Smooth muscle cell (in vitro differentiated cells): ENCODE measurements at regions not wholly inside any gene's neighbourhood (a gene's known extent, or its start where the extent isn't known, plus 50 kb on each side); places are given as distances from the start of the nearest gene placed in this dataset.

Source experiments
- DNase-seq: peaks from one replicate; lab custom pipeline; 2025; ENCODE audit not compliant: unreplicated experiment; lab: John Stamatoyannopoulos, UW
- H2AFZ ChIP-seq: fragments of 200-600 bp; sonication (generic); 2 replicates; pipeline ENCODE4 v1.6.0; 2016; ENCODE audit warnings: antibody characterized with exemption, low read depth, mild to moderate bottlenecking
- H3F3A ChIP-seq: fragments of 200-600 bp; sonication (generic); 2 replicates; pipeline ENCODE4 v1.6.0; 2017; ENCODE audit warnings: antibody characterized with exemption, low read depth
- H3K27ac ChIP-seq: fragments of 200-600 bp; sonication (generic); 2 replicates; pipeline ENCODE4 v1.5.1; 2016; ENCODE audit warnings: low read depth, mild to moderate bottlenecking
- H3K27me3 ChIP-seq: fragments of 200-600 bp; sonication (generic); 2 replicates; pipeline ENCODE4 v1.6.1; 2016; ENCODE audit warnings: low read depth, mild to moderate bottlenecking
- H3K36me3 ChIP-seq: fragments of 200-600 bp; sonication (generic); 2 replicates; pipeline ENCODE4 v1.5.1; 2016; ENCODE audit warnings: low read depth
- H3K4me1 ChIP-seq: fragments of 200-600 bp; sonication (generic); 2 replicates; pipeline ENCODE4 v1.5.1; 2016; ENCODE audit warnings: low read depth
- H3K4me2 ChIP-seq: fragments of 200-600 bp; sonication (generic); 2 replicates; pipeline ENCODE4 v1.6.0; 2016; ENCODE audit warnings: mild to moderate bottlenecking
- H3K4me3 ChIP-seq: fragments of 200-600 bp; sonication (generic); 2 replicates; pipeline ENCODE4 v1.5.1; 2016; ENCODE audit warnings: mild to moderate bottlenecking
- H3K79me2 ChIP-seq: fragments of 200-600 bp; sonication (generic); 2 replicates; pipeline ENCODE4 v1.6.0; 2016; ENCODE audit warnings: low read depth, mild to moderate bottlenecking
- H3K9ac ChIP-seq: fragments of 200-600 bp; sonication (generic); 2 replicates; pipeline ENCODE4 v1.6.0; 2016; ENCODE audit warnings: low read depth
- H3K9me3 ChIP-seq: fragments of 200-600 bp; sonication (generic); replicated peaks from 2 replicates; pipeline ENCODE4 v1.5.1; 2016; ENCODE audit warnings: low read depth
- H4K20me1 ChIP-seq: fragments of 200-600 bp; sonication (generic); 2 replicates; pipeline ENCODE4 v1.6.0; 2016; ENCODE audit warnings: low read depth
- CTCF ChIP-seq: fragments of 200-600 bp; sonication (generic); IDR thresholded peaks from 2 replicates; pipeline ENCODE4 v1.5.1; 2017; ENCODE audit warnings: borderline replicate concordance, mild to moderate bottlenecking, antibody characterized with exemption; ENCODE audit not compliant: insufficient read depth, poor library complexity, severe bottlenecking
- WGBS: methylation state at CpG from one replicate; pipeline ENCODE4 v1.1.7; 2016; ENCODE audit warnings: low lambda C conversion rate; 5-methylcytosine and 5-hydroxymethylcytosine counted together

GRCh38 chr2:221874444-221874843, 302.3 kb upstream of the EPHA4 start:
- no peaks in the 10 kb centered on the region for H3K36me3 ChIP-seq
- TF ChIP-seq CTCF = no peak
- 95% methylated on average over 2 of the region's 2 CpGs for whole genome bisulfite sequencing

GRCh38 chr2:221857719-221858118, 285.6 kb upstream of the EPHA4 start:
- no peaks in the 10 kb centered on the region for H3K4me1 ChIP-seq
- H3F3A ChIP-seq = no peaks in the 10 kb centered on the region
- H3K79me2 ChIP-seq = no peaks in the 10 kb centered on the region
- 63% methylated on average over 2 of the region's 2 CpGs for WGBS
- no peak overlapping the region for H3K4me2 ChIP-seq
- no peak overlapping the region for H2AFZ ChIP-seq
- H3K9me3 ChIP-seq = no peaks in the 10 kb centered on the region
- no peak for DNase-seq
- H3K27me3 ChIP-seq = no peaks in the 10 kb centered on the region
- no peak overlapping the region for H3K4me3 ChIP-seq
- no peaks in the 10 kb centered on the region for H4K20me1 ChIP-seq
- no peaks in the 10 kb centered on the region for H3K36me3 ChIP-seq
- no peak overlapping the region for H3K9ac ChIP-seq
- TF ChIP-seq CTCF = no peak
- no peak overlapping the region for H3K27ac ChIP-seq

More at GRCh38 chr2:221874444-221874843, 302.3 kb upstream of the EPHA4 start:
- Histone ChIP-seq H3K79me2 (no peaks in the 10 kb centered on the region), H3K27me3 (no peaks in the 10 kb centered on the region), H4K20me1 (no peaks in the 10 kb centered on the region), H3K4me3 (no peak overlapping the region), H3K4me1 (no peaks in the 10 kb centered on the region), H3F3A (no peaks in the 10 kb centered on the region), H3K9me3 (no peaks in the 10 kb centered on the region), H2AFZ (no peak overlapping the region), H3K9ac (no peak overlapping the region), H3K4me2 (no peak overlapping the region), H3K27ac (no peak overlapping the region)
- DNase-seq = no peak

- no peak overlapping the region for H2AFZ ChIP-seq
- H3K4me2 ChIP-seq = no peak overlapping the region
- no peak overlapping the region for H3K9ac ChIP-seq
- no peak overlapping the region for H3K4me3 ChIP-seq
- no peaks in the 10 kb centered on the region for H3K79me2 ChIP-seq
- H3K36me3 ChIP-seq = no peaks in the 10 kb centered on the region
- no peak for DNase-seq
- no peaks in the 10 kb centered on the region for H3F3A ChIP-seq
- WGBS = 32% methylated on average over 1 of the region's 1 CpG
- H4K20me1 ChIP-seq = no peaks in the 10 kb centered on the region
- no peaks in the 10 kb centered on the region for H3K27me3 ChIP-seq
- no peak overlapping the region for H3K27ac ChIP-seq
- no peaks in the 10 kb centered on the region for H3K4me1 ChIP-seq
- no peak for TF ChIP-seq CTCF
- no peaks in the 10 kb centered on the region for H3K9me3 ChIP-seq
Observed at GRCh38 chr2:221853297-221853696, 281.2 kb upstream of the EPHA4 start.

GRCh38 chr2:221851531-221852045, 279.5 kb upstream of the EPHA4 start:
- no peak for DNase-seq
- no peak for TF ChIP-seq CTCF
- Histone ChIP-seq H3K4me3 (no peak overlapping the region), H3K9me3 (no peaks in the 10 kb centered on the region), H3K27ac (no peak overlapping the region), H3K79me2 (no peaks in the 10 kb centered on the region), H3K36me3 (no peaks in the 10 kb centered on the region), H2AFZ (no peak overlapping the region), H3K4me1 (no peaks in the 10 kb centered on the region), H3F3A (no peaks in the 10 kb centered on the region), H3K27me3 (no peaks in the 10 kb centered on the region), H3K9ac (no peak overlapping the region), H4K20me1 (no peaks in the 10 kb centered on the region), H3K4me2 (no peak overlapping the region)
- WGBS = 86% methylated on average over 2 of the region's 2 CpGs
